GM21528 (cell line): ENCODE measurements at regions not wholly inside any gene's neighbourhood (a gene's known extent, or its start where the extent isn't known, plus 50 kb on each side); places are given as distances from the start of the nearest gene placed in this dataset.
A peak's percentile ranks its signal among the peaks of the same experiment; 100 is the strongest.
"Not testable (repeated sequence)": the region's sequence is repeated elsewhere in the genome, so short reads cannot be mapped to it uniquely, and the experiment has no call there.

Source experiments
- ATAC-seq: cut with Tn5 transposase; IDR thresholded peaks from one replicate; pipeline ENCODE4 v1.9.1; 2021; ENCODE audit warnings: mild to moderate bottlenecking, moderate library complexity; ENCODE audit not compliant: unreplicated experiment, low FRiP score

DNA sequence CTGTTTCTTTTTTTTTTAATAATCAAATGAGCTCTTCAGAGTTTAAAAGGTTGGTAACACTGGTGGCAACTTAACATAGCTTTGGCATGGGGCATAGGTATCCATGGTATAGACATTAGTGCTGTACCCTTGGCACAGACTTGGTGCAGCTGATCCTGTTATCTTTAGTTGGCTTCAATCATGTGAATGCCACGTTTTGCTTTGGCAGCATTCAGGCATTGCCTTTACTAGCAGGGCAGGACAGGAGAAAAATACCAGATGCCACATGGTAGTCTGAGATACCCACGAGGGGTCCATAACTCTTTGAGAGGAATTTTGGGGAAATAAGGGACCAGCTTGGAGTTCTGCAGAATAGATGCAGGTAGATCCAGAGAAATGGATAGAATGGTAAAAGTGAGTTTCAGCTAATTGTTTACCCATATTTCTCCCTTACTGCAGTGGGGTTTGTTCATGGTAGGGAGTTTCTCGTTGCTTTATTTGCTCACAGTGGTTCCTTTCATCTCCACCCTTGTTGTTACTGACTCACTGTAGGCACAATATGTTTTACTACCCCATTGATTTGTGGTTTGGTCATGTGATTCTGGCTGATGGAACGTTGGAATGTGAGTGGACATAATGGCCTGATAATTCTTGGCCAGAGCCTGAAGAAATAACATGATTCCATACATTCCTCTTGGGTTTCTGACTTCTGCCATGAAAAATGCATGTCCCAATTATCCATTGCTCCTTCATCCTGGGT lies 342.7 kb downstream of the GLUD2 start:
- no peak for ATAC-seq

DNA sequence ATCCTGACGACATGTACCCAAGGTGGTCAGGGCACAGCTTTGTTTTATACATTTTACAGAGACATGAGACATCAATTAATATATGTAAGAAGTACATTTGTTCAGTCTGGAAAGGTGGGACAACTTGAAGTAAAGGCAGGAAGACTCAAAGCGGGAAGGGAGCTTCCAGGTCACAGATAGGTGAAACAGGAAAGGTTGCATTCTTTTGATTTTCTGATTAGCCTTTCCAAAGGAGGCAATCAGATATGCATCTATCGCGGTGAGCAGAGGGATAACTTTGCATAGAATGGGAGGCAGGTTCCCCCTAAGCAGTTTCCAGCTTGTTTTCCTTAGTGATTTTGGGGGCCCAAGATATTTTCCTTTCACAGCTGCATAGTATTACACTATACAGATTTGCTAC lies 358.4 kb downstream of the GLUD2 start:
- no peak for ATAC-seq

DNA sequence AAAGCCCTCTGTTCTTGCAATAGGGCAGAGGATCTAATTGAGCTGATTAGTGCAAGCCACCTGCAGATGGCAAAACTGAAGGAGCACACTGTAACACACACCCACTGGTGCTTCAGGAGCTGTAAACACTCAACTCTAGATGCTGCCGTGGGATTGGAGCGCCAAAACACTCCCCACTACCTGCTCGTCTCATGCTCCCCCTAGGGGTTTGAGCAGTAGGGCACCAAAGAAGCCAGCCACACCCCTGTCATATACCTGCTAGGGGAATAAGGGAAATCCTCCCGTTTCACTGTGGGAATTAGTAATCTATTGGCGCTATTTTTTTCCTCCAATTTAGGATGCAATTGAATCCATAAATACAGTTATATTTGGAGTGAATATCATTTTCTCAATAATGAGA lies 360.2 kb downstream of the GLUD2 start:
- no peak for ATAC-seq

DNA sequence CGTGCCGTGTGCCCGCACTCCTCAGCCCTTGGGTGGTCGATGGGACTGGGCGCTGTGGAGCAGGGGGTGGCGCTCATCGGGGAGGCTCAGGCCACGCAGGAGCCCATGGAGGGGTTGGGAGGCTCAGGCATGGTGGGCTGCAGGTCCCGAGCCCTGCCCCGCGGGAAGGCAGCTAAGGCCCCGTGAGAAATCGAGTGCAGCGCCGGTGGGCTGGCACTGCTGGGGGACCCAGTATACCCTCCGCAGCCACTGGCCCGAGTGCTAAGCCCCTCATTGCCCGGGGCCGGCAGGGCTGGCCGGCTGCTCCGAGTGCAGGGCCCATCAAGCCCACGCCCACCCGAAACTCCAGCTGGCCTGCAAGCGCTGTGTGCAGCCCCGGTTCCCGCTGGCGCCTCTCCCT lies 384.1 kb downstream of the GLUD2 start:
- ATAC-seq, result not testable (repeated sequence)

DNA sequence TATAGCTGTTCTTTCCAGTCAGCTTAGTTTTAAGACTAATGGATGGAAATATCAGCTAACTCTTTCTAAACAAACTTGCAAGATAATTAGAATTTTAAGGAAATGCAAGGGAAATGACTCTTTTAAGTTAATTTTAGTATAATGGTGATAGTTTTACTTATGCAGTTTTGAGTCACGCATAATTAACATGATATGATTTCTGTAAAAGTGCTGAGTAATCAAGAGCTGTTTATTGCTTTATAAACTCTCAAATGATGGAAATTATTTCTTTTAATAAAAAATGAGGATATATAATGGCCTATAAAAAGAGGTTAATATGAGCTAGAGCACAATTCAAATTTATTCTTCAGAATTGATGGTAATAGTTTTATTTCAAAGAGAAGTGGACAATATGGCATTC lies 385.9 kb downstream of the GLUD2 start:
- no peak for ATAC-seq

DNA sequence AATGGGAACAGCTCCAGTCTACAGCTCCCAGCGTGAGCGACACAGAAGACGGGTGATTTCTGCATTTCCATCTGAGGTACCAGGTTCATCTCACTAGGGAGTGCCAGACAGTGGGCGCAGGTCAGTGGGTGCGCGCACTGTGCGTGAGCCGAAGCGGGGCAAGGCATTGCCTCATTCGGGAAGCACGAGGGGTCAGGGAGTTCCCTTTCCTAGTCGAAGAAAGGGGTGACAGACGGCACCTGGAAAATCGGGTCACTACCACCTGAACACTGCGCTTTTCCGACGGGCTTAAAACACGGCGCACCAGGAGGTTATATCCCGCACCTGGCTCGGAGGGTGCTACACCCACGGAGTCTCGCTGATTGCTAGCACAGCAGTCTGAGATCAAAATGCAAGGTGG lies 390.3 kb downstream of the GLUD2 start:
- ATAC-seq, result not testable (repeated sequence)

DNA sequence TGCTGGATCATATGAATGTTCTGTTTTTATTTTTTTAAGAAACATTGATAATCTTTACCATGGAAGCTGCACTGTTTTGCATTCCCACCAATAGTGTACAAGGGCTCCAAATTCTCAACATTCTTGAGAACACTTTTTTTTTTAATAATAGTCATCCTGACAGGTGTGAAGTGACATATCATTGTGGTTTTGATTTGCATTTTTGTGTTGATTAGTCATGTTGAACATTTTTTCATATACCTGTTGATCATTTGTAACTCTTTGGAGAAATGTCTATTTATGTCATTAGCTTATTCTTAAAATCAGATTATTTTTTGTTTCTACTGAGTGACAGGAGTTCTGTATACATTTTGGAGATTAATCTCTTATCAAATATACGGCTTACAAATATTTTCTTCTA lies 408.5 kb downstream of the GLUD2 start:
- ATAC-seq, result no peak

DNA sequence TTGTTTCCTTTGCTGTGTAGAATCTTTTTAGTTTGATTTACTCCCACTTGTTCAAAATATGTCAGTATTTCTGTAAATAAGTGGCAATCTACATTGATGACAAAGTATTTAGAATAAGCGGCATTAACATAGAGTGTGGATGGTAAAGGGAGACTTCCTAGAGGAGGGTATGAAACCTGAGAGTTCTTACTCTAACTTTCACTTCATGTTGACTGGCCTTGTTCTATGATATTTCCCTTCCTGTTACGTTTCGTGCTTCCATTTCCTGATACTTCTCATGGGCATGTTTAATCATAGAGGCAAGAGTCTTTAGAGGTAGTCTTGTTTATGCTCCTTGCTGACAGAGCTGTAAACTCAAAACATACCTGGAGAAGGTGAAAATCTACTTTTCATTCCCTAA lies 408.9 kb downstream of the GLUD2 start:
- ATAC-seq, result peak; percentile 95

DNA sequence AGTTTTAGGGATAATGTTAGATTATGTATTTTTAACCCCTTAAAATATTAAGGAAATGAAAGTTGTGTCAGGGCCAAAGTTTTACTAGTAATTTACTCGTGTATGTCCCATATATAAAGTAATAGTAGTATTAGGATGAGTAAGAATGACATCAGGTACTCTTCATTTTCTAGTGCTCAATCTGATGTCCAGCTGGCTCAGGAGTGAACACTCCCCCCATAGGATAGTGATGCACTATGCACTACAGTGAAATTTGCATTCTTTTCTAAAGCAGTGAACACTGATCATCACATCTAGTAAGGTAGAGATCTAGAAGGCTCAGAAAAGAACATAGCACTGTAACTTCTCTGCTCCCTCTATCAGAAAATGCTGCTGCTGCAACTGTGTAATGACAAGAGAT lies 409.7 kb downstream of the GLUD2 start:
- ATAC-seq, result no peak

DNA sequence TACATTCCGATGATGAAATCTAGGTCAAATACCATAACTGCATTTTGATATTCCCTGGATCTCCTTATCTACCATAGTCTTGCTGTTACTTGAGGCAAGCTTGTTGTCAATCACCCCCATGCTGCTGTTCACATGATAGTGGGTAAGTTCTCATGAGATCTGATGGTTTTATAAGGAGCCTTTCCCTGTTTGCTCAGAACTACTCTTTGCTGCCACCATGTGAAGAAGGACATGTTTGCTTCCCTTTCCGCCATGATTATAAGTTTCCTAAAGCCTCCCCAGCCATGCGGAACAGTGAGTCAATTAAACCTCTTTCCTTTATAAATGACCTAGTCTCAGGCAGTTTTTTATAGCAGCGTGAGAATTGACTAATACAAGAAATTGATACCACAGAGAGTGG lies 432.0 kb downstream of the GLUD2 start:
- ATAC-seq, result no peak

DNA sequence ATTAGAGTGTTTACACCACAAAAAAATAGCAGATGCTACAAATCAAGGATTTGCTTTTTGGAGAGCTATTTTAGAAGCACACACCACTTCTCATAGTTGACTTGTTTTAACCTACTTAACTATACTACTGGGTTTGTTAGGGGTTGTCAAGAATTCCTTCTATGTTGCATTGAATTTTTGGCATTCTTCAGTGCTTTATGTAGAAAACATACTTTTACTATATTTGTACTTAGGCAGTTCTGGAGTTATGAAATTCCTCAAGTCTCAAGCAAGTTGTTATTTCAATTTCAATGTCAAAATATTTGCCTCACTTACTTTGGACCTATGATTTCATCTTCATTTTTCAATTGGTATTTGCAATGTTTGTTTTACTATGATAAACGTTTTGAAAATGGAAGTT lies 449.6 kb downstream of the GLUD2 start:
- ATAC-seq, result no peak

DNA sequence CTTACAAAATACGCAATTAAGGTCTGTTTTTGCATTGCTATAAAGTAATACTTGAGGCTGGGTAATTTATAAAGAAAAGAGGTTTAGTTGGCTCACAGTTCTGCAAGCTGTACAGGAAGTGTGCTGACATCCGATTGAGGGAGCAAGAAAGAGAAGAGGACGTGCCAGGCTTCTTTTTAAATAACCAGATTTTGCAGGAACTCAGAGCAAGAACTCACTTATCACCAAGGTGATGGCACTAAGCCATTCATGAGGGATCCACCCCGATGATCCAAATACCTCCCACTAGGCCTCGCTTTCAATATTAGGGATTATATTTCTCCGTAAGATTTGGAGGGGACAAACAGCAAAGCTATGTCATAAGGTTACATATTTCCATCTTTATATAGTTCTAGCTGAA lies 456.7 kb downstream of the GLUD2 start:
- no peak for ATAC-seq

DNA sequence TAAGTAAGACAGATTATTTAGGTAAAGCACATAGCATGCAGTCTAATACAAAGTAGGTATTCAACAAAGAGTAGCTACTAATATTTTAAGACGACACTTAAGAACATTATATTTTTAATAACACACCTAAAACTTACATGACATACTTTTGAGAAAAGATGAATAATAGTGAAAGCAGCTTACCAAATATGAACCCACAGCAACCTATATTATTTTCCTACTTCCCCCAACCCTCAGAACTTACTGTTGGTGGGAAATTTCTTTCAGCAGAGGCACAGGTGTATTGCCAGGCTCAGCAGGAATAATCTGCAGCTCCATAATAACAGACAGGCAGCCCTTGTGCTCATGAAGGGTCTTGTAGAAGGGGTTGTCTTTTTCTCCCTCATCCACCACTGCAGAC lies 498.9 kb downstream of the GLUD2 start:
- ATAC-seq, result no peak

DNA sequence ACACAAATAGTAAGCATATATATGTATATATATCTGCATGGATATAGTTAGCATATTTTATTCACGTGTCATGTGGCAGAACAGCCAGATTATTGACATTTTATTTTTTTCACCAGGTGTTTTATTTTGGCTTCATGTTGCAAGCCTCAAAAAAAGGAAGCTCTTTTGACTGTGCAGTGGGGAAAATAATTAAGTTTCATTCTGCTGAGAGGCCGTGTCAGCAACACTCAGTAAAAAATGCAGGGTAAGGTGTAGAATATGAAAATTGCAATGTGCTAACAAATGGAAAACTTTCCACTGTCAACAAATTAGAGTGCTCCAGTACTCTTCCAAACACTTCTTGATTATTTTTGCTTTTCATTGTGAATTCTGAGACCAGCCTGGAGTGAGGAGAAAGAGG lies 511.5 kb downstream of the GLUD2 start:
- ATAC-seq, result no peak

DNA sequence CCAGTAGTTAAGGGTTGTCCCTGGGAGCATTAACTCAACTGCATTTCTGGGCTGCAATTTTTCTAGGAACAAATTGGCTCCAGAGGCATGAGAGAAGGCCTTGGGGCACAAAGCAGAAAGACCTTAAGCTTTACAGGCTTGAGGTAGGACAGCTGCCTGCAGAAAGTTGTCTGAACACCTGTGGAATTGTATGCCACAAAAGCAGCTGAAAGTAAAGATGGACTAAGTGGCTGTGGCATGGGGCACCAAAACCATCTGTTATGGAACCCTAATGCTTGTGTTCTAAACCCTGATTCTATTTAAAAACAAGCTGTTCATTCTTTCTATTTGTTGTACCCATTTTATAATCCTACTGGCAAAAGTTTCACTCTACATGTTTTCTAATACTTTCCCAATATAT lies 515.2 kb downstream of the GLUD2 start:
- ATAC-seq, result no peak

DNA sequence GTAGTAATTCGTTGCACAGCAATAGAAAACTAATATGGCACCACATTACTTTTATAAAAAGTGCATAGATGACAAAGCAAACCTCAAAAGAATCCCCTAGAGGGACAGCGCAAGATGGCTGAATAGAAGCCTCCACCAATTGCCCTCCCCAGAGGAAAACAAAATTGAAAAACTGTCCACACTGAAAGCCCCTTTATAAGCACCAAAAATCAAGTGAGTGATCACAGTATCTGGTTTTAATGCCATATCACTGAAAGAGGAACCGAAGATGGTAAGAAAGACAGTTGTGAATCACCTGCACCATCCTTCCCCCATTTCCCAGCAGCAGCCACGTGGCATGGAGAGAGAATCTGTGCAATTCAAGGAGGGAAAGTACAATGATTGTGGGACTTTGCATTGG lies 522.2 kb downstream of the GLUD2 start:
- no peak for ATAC-seq

DNA sequence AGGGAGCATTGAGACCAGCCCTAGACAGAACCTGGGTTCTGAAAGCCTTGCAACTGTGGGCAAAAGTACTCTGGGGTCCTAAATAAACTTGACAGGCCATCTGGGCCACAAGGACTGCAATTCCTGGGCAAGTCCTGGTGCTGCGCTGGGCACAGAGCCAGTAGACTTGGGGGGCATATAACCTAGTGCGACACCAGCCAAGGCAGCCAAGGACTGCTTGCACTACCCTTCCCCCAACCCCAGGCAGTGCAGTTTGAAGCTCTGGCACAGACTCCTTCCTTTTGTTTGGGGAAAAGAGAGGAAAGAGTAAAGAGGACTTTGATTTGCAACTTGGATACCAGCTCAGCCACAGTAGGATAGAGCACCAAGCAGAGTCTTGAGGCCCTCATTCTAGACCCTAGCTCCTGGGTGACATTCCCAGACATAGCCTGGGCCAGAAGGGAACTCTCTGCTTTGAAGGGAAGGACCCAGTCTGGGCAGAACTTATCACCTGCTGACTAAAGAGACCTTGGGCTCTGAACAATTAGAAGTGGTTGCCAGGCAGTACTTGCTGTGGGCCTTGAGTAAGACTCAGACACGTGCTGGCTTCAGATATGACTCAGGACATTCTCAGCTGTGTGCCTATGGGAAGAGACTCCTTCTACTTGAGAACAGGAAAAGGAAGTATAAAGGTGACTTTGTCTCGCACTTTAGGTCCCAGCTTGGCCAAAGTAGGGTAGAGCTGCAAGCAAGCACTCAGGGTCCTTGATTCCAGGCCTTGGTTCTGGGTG lies 522.8 kb downstream of the GLUD2 start:
- ATAC-seq, result no peak

DNA sequence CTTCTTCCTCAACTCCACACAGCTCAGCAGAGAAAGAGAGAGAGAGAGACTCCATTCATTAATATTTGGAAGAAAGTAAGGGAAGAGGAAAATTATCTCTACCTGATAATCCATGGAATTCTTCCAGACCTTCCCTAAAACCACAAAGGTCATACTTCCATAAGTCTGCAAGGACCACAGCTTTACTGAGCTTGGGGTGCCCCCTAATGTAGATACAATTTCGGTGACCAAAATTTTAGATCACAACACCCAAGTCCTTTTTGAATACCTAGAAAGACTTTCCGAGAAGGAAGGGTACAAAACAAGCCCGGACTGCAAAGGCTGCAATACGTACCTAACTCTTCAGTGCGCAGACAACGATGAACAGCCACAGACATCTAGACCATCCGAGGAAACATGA lies 523.9 kb downstream of the GLUD2 start:
- ATAC-seq, result no peak

DNA sequence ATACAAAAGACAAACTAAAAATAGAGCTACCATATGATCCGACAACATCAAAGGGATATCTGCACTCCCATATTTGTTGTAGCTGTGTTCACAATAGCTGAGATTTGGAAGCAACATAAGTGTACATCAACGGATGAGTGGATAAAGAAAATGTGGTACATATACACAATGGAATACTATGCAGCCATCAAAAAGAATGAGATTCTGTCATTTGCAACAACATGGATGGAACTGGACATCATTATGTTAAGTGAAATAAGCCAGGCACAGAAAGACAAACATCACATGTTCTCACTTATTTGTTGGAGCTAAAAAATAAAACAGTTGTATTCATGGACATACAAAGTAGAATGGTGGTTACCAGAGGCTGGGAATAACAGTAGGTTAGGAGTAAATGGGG lies 527.0 kb downstream of the GLUD2 start:
- not testable (repeated sequence) for ATAC-seq

DNA sequence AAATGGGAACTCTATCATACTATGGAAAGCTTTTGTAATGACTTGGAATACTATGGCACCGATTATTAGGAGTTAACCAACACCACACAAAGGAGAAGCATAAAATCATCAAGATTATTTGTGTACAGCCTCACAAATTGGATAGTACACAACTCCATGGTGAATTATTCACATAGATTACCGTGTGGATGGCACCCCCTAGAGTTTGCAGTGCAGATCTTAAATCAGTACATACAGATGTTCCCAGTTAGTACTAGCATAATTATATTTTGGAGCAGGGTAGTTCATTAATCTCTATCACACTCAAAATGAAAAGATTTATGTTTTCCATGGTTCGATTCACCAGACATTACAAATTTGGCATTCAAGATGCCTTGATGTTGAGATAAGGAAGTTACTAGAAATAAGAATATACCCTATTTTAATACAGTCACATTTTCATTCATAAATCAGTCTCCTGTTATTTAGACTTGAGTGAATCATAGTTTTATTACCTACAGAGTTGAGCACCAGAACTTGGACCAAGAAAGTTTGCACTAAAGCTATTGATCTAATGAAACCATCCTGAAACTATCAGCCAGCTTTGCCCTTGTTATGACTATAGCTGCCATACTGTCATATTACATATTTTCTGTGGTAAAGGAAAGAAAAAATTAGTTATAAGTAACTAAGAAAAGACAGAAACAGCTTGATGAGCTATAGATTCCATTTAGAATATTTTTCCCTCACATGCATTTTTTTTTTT lies 531.8 kb downstream of the GLUD2 start:
- ATAC-seq, result no peak

DNA sequence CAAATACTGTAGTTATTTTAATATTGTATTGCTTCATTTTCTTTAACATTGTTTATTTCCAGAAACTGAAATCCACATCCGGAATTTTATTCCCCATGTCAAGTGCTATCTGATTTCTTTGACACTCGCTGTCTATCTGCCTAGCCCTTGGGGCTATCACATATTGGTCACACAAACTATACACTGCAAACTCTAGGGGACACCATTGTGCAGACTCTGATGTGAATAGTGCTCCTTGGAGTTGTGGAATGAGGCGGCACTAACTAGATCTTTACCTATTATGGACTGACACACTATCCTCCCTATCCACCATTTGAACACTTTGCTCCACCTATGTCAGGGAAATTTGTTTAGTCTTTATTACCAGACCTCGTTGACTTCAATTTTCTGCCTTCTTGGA lies 534.5 kb downstream of the GLUD2 start:
- no peak for ATAC-seq

DNA sequence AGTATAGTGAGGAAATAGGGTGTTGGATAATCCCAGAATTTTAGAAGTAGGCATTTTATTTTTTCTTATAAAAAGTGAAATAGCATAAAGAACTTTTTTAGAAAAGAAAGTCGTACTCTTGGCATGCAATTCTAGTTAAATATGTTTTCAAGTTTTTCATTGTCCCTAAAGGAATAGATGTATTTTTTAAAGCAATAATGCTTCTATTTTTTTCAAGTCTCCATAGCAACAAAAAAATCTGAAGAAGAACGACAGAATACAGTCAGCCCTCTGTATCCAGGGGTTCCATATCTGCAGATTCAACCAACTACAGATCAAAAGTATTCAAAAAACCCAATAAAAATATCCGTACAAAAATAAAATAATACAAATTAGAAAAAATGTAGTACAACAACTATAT lies 538.2 kb downstream of the GLUD2 start:
- ATAC-seq, result no peak
